Fibroblast of the aortic adventitia (primary cell): ENCODE measurements at regions not wholly inside any gene's neighbourhood (a gene's known extent, or its start where the extent isn't known, plus 50 kb on each side); places are given as distances from the start of the nearest gene placed in this dataset.
A peak's percentile ranks its signal among the peaks of the same experiment; 100 is the strongest.

Source experiments
- DNase-seq: peaks from one replicate; pipeline ENCODE4 v3.0.0-alpha.2; 2010; ENCODE audit warnings: low read depth
- H3K4me3 ChIP-seq: 2 replicates; pipeline ENCODE4 v1.5.1; 2011; ENCODE audit warnings: low read depth, mild to moderate bottlenecking, control low read depth, low read length, moderate library complexity
- CTCF ChIP-seq: IDR thresholded peaks from 2 replicates; pipeline ENCODE4 v1.5.1; 2011; ENCODE audit warnings: mild to moderate bottlenecking, low read length, control low read depth, inconsistent platforms; ENCODE audit not compliant: insufficient read depth

GRCh38 chr11:27896096-27896495 is 195.8 kb upstream of the BDNF start:
- no peak for DNase-seq
- no peak overlapping the region for H3K4me3 ChIP-seq
- no peak for TF ChIP-seq CTCF

- no peak for TF ChIP-seq CTCF
- no peak for DNase-seq
- no peak overlapping the region for H3K4me3 ChIP-seq
Measured at GRCh38 chr11:27894552-27894951, 194.3 kb upstream of the BDNF start.

GRCh38 chr11:27886857-27887256 is 186.6 kb upstream of the BDNF start:
- no peak overlapping the region for H3K4me3 ChIP-seq
- no peak for TF ChIP-seq CTCF
- no peak for DNase-seq

GRCh38 chr11:27882066-27882697 is 181.9 kb upstream of the BDNF start:
- peak; percentile 35 for DNase-seq
- no peak for TF ChIP-seq CTCF
- no peak overlapping the region for H3K4me3 ChIP-seq

GRCh38 chr11:27875831-27876775 is 175.8 kb upstream of the BDNF start:
- no peak for DNase-seq
- H3K4me3 ChIP-seq: no peak overlapping the region
- no peak for TF ChIP-seq CTCF

GRCh38 chr11:27874998-27875830 is 175.0 kb upstream of the BDNF start:
- H3K4me3 ChIP-seq: no peak overlapping the region
- no peak for DNase-seq
- TF ChIP-seq CTCF: no peak
